ENCODE measurements at regions not wholly inside any gene's neighbourhood (a gene's known extent, or its start where the extent isn't known, plus 50 kb on each side); places are given as distances from the start of the nearest gene placed in this dataset.

- TF ChIP-seq EZH2 (IDR thresholded peaks at IDR 0.05) (no peak), POLR2AphosphoS5 (IDR thresholded peaks at IDR 0.05; ENCODE audit: borderline replicate concordance, low read depth, low read length) (no peak), FOXP2 (optimal IDR thresholded peaks at IDR 0.05; ENCODE audit: control extremely low read depth, extremely low read length, insufficient read depth) (no peak)
Measured at GRCh38 chr13:64684685-64685431, 2545.3 kb downstream of the PCDH9 start.
